LNCAP (cell line): ENCODE measurements at regions not wholly inside any gene's neighbourhood (a gene's known extent, or its start where the extent isn't known, plus 50 kb on each side); places are given as distances from the start of the nearest gene placed in this dataset.

Source experiments
- CTCF ChIP-seq: fragments of 450-650 bp; IDR thresholded peaks from 2 replicates; pipeline ENCODE4 v1.5.1; 2017; ENCODE audit warnings: mild to moderate bottlenecking

GRCh38 chr5:87182649-87183048, 85.0 kb upstream of the RASA1 start:
- no peak for TF ChIP-seq CTCF

GRCh38 chr5:87183896-87184295, 83.8 kb upstream of the RASA1 start:
- TF ChIP-seq CTCF: no peak

- no peak for TF ChIP-seq CTCF
Observed at GRCh38 chr5:87184605-87185004, 83.1 kb upstream of the RASA1 start.

- TF ChIP-seq CTCF: no peak
Observed at GRCh38 chr5:87185838-87186237, 81.8 kb upstream of the RASA1 start.

GRCh38 chr5:87188391-87188790, 79.3 kb upstream of the RASA1 start:
- no peak for TF ChIP-seq CTCF

- no peak for TF ChIP-seq CTCF
Observed at GRCh38 chr5:87190041-87190440, 77.6 kb upstream of the RASA1 start.

GRCh38 chr5:87190687-87191086, 77.0 kb upstream of the RASA1 start:
- no peak for TF ChIP-seq CTCF

GRCh38 chr5:87191645-87192044, 76.0 kb upstream of the RASA1 start:
- no peak for TF ChIP-seq CTCF
